ENCODE measurements at regions not wholly inside any gene's neighbourhood (a gene's known extent, or its start where the extent isn't known, plus 50 kb on each side); places are given as distances from the start of the nearest gene placed in this dataset.

- TF ChIP-seq TCF7L2 (IDR thresholded peaks at IDR 0.05; ENCODE audit: low read depth, low read length): no peak
- TF ChIP-seq REST (IDR thresholded peaks at IDR 0.05; ENCODE audit: insufficient read depth in 1 of 2, low read depth in 2 of 2, low read length in 1 of 2): no peak
- no peak for TF ChIP-seq SIN3A (IDR thresholded peaks at IDR 0.05; ENCODE audit: borderline replicate concordance, insufficient read depth, low read depth, low read length)
- TF ChIP-seq CTCF (IDR thresholded peaks at IDR 0.05): no peak
- TF ChIP-seq POLR2AphosphoS5 (IDR thresholded peaks at IDR 0.05; ENCODE audit: low read depth, low read length): no peak
- Histone ChIP-seq H3K36me3 (ENCODE audit: control insufficient read depth, insufficient read depth, low read length) (no peaks in the 10 kb centered on the region), H3K4me3 (ENCODE audit: low read depth in 2 of 2, low read length in 2 of 2) (no peak overlapping the region), H3K4me1 (ENCODE audit: control insufficient read depth, insufficient read depth, low read length) (no peaks in the 10 kb centered on the region), H3K27ac (ENCODE audit: low read length) (no peak overlapping the region), H3K27me3 (ENCODE audit: control insufficient read depth, insufficient read depth, low read length) (no peaks in the 10 kb centered on the region), H3K9me3 (ENCODE audit: control insufficient read depth, insufficient read depth, low read depth, low read length) (no peaks in the 10 kb centered on the region)
- no peak for DNase-seq (ENCODE audit: low read depth, low spot score)
- POLR2A ChIA-PET: no interaction called here
- intact Hi-C loops (cut with micrococcal nuclease; ENCODE audit: unreplicated experiment): no loop called here
- no peak for ATAC-seq
- in situ Hi-C loops (cut with HindIII; ENCODE audit: low pct_unique_long_range_greater_than_20kb, low sequenced_read_pairs): no loop called here
- no TSS peak for BruUV-seq (replicated peaks)
- CTCF ChIA-PET: no interaction called here
Measured at GRCh38 chr2:62343636-62344337, 147.9 kb downstream of the B3GNT2 start.

GRCh38 chr2:62343206-62343605, 147.3 kb downstream of the B3GNT2 start:
- CTCF ChIA-PET: no interaction called here
- intact Hi-C loops (cut with micrococcal nuclease; ENCODE audit: unreplicated experiment): no loop called here

More at GRCh38 chr2:62343206-62343605, 147.3 kb downstream of the B3GNT2 start:
- no peak overlapping the region for H3K4me3 ChIP-seq (ENCODE audit: low read depth in 2 of 2, low read length in 2 of 2)
- no TSS peak for BruUV-seq (replicated peaks)
- no peaks in the 10 kb centered on the region for H3K9me3 ChIP-seq (ENCODE audit: control insufficient read depth, insufficient read depth, low read depth, low read length)
- no peaks in the 10 kb centered on the region for H3K36me3 ChIP-seq (ENCODE audit: control insufficient read depth, insufficient read depth, low read length)
- in situ Hi-C loops (cut with HindIII; ENCODE audit: low pct_unique_long_range_greater_than_20kb, low sequenced_read_pairs): no loop called here
- H3K4me1 ChIP-seq (ENCODE audit: control insufficient read depth, insufficient read depth, low read length): no peaks in the 10 kb centered on the region
- no peaks in the 10 kb centered on the region for H3K27me3 ChIP-seq (ENCODE audit: control insufficient read depth, insufficient read depth, low read length)
- TF ChIP-seq CTCF (IDR thresholded peaks at IDR 0.05): no peak
- TF ChIP-seq REST (IDR thresholded peaks at IDR 0.05; ENCODE audit: insufficient read depth in 1 of 2, low read depth in 2 of 2, low read length in 1 of 2): no peak
- no peak for TF ChIP-seq SIN3A (IDR thresholded peaks at IDR 0.05; ENCODE audit: borderline replicate concordance, insufficient read depth, low read depth, low read length)
- TF ChIP-seq TCF7L2 (IDR thresholded peaks at IDR 0.05; ENCODE audit: low read depth, low read length): no peak
- TF ChIP-seq POLR2AphosphoS5 (IDR thresholded peaks at IDR 0.05; ENCODE audit: low read depth, low read length): no peak
- H3K27ac ChIP-seq (ENCODE audit: low read length): no peak overlapping the region
- POLR2A ChIA-PET: no interaction called here
- no peak for DNase-seq (ENCODE audit: low read depth, low spot score)
- no peak for ATAC-seq

Data from Panc1 (cell line).